ENCODE measurements at regions not wholly inside any gene's neighbourhood (a gene's known extent, or its start where the extent isn't known, plus 50 kb on each side); places are given as distances from the start of the nearest gene placed in this dataset.

- Histone ChIP-seq H3K27me3 (ENCODE audit: insufficient read depth, low read depth, severe bottlenecking) (no peaks in the 10 kb centered on the region), H3K27ac (no peak overlapping the region), H3K9me3 (ENCODE audit: severe bottlenecking) (no peaks in the 10 kb centered on the region), H3K36me3 (no peaks in the 10 kb centered on the region), H3K4me3 (ENCODE audit: low read depth, low read length) (no peak overlapping the region)
- TF ChIP-seq CTCF (IDR thresholded peaks at IDR 0.05; ENCODE audit: low read depth, low read length) = no peak
- no peak for DNase-seq
Observed at GRCh38 chr1:157367091-157367739, 185.1 kb downstream of the FCRL5 start.

GRCh38 chr1:157364612-157365011 is 187.7 kb downstream of the FCRL5 start:
- Histone ChIP-seq H3K4me3 (ENCODE audit: low read depth, low read length) (no peak overlapping the region), H3K27ac (no peak overlapping the region), H3K27me3 (ENCODE audit: insufficient read depth, low read depth, severe bottlenecking) (no peaks in the 10 kb centered on the region), H3K9me3 (ENCODE audit: severe bottlenecking) (no peaks in the 10 kb centered on the region), H3K36me3 (no peaks in the 10 kb centered on the region)
- no peak for DNase-seq
- no peak for TF ChIP-seq CTCF (IDR thresholded peaks at IDR 0.05; ENCODE audit: low read depth, low read length)

DNA sequence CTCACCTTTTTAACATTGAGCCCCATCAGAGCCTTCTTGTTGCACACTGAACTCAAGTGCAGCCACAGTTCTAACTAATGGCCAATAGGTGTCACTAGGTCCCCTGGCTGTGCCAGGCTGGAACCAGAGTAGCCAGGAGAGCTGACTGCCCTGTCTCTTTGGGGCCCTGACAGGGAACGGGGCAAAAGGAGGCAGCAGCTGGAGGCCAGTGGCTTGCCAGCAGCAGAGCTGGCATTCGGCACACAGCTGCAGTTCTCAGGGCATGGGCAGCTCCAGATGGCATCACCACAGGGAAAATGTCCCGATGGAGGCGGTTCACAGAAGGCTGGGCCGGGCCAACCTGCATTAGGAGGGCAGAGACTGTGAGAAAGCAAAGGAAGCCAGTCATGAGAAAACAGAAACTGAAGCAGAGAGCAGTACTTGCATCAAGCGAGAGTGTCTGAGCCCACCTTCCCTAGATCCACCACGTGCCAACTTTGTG is 188.6 kb downstream of the FCRL5 start:
- TF ChIP-seq CTCF (IDR thresholded peaks at IDR 0.05; ENCODE audit: low read depth, low read length) = peak; percentile 96
- DNase-seq = peak; percentile 67
- Histone ChIP-seq H3K27ac (no peak overlapping the region), H3K9me3 (ENCODE audit: severe bottlenecking) (no peaks in the 10 kb centered on the region), H3K36me3 (no peaks in the 10 kb centered on the region), H3K4me3 (ENCODE audit: low read depth, low read length) (no peak overlapping the region), H3K27me3 (ENCODE audit: insufficient read depth, low read depth, severe bottlenecking) (no peaks in the 10 kb centered on the region)

GRCh38 chr1:157360023-157360390 is 192.3 kb downstream of the FCRL5 start:
- Histone ChIP-seq H3K27me3 (ENCODE audit: insufficient read depth, low read depth, severe bottlenecking) (no peaks in the 10 kb centered on the region), H3K36me3 (no peaks in the 10 kb centered on the region), H3K4me3 (ENCODE audit: low read depth, low read length) (no peak overlapping the region), H3K9me3 (ENCODE audit: severe bottlenecking) (no peaks in the 10 kb centered on the region), H3K27ac (no peak overlapping the region)
- no peak for TF ChIP-seq CTCF (IDR thresholded peaks at IDR 0.05; ENCODE audit: low read depth, low read length)
- DNase-seq = no peak

DNA sequence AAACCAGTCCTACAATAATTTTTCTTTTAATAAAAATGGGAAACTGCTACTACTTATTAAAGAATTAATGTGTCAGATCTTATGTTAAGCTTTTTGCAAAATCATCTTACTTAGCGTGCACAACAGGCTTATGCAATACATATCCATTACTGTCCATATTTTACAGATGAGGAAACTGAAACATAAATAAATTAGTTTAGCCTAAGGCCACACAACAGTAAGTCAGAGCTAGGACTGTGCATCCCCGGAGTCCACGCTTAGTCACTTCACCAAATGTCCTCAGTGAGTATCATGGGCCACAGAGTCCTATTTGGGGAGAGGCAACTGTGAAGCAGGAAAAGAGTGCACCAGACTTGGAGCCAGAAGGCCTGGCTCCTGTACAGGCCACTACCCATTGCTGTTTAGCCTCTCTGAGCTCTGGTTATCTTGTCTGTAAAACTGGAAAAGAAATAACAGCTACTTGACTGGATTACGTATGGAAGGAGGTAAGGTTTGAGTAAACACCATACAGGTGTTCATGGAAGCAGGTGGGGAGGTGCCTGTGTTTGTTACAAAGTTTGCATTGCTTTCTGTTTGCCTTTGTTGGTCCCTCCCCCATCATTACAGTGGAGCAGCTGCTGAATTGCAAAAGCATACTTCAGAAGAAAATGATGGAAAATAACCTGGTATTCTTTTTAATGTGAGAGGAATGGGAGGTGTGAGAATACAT is 192.8 kb downstream of the FCRL5 start:
- Histone ChIP-seq H3K36me3 (no peaks in the 10 kb centered on the region), H3K27ac (no peak overlapping the region), H3K4me3 (ENCODE audit: low read depth, low read length) (no peak overlapping the region), H3K27me3 (ENCODE audit: insufficient read depth, low read depth, severe bottlenecking) (no peaks in the 10 kb centered on the region), H3K9me3 (ENCODE audit: severe bottlenecking) (no peaks in the 10 kb centered on the region)
- no peak for TF ChIP-seq CTCF (IDR thresholded peaks at IDR 0.05; ENCODE audit: low read depth, low read length)
- no peak for DNase-seq

All from WERI-Rb-1 (cell line).